ENCODE measurements at regions not wholly inside any gene's neighbourhood (a gene's known extent, or its start where the extent isn't known, plus 50 kb on each side); places are given as distances from the start of the nearest gene placed in this dataset.

DNA sequence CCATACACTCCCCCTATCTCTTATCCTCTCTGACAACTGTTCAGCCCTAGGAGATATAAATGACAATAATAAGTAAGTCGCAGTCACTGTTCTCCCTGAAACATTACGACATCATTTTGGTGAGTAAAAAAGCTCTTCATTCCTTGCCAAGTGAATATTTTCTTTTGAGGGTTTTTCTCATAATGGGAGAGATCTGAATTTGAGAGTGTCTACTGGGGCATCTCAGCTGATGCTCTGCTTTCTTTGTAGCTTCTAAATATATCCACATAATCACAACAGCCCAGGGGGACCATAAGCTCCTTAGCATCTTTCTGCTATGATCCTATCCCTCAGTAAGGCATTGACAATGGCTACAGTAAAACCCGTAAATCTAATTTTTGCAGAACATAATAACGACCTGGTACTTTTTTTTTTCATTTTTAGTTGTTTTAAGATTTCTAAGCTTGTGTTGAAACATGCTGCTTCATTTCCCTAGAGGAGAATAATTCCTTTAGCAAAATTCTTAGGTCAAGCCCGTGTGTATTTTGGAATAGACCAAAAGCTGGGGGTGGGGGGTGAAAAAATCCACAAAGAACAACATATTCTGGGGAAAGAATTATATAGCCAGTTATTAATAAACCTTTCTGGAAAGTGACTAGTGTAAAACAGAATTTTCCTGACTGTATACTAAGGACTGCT, 78.1 kb upstream of the GPM6B start:
- TF ChIP-seq EP300 (IDR thresholded peaks at IDR 0.05) (no peak), CTCF (IDR thresholded peaks at IDR 0.05) (no peak), POLR2AphosphoS5 (IDR thresholded peaks at IDR 0.05) (no peak), POLR2A (IDR thresholded peaks at IDR 0.05) (no peak)

Measured in suprapubic skin (tissue), 4 donors.